ENCODE measurements at regions not wholly inside any gene's neighbourhood (a gene's known extent, or its start where the extent isn't known, plus 50 kb on each side); places are given as distances from the start of the nearest gene placed in this dataset.
"Not testable (repeated sequence)": the region's sequence is repeated elsewhere in the genome, so short reads cannot be mapped to it uniquely, and the experiment has no call there.

- DNase-seq (ENCODE audit: low read depth) = no peak
- TF ChIP-seq CTCF (IDR thresholded peaks at IDR 0.05; ENCODE audit: low read depth, low read length, missing control alignments) = no peak
- no peak overlapping the region for H3K4me3 ChIP-seq (ENCODE audit: low read depth, low read length)
These were observed 128.0 kb downstream of the SPP2 start for GRCh38 chr2:234178330-234179030.

- no peak for TF ChIP-seq CTCF (IDR thresholded peaks at IDR 0.05; ENCODE audit: low read depth, low read length, missing control alignments)
- H3K4me3 ChIP-seq (ENCODE audit: low read depth, low read length) = no peak overlapping the region
- DNase-seq (ENCODE audit: low read depth) = no peak
These were observed 125.1 kb downstream of the SPP2 start for GRCh38 chr2:234175649-234176048.

GRCh38 chr2:234174742-234175141, 124.2 kb downstream of the SPP2 start:
- no peak overlapping the region for H3K4me3 ChIP-seq (ENCODE audit: low read depth, low read length)
- no peak for TF ChIP-seq CTCF (IDR thresholded peaks at IDR 0.05; ENCODE audit: low read depth, low read length, missing control alignments)
- DNase-seq (ENCODE audit: low read depth) = no peak

GRCh38 chr2:234172532-234172931, 122.0 kb downstream of the SPP2 start:
- TF ChIP-seq CTCF (IDR thresholded peaks at IDR 0.05; ENCODE audit: low read depth, low read length, missing control alignments) = no peak
- no peak overlapping the region for H3K4me3 ChIP-seq (ENCODE audit: low read depth, low read length)
- no peak for DNase-seq (ENCODE audit: low read depth)

- TF ChIP-seq CTCF (IDR thresholded peaks at IDR 0.05; ENCODE audit: low read depth, low read length, missing control alignments) = no peak
- DNase-seq (ENCODE audit: low read depth) = no peak
- H3K4me3 ChIP-seq (ENCODE audit: low read depth, low read length) = no peak overlapping the region
These were observed 121.6 kb downstream of the SPP2 start for GRCh38 chr2:234172066-234172465.

- DNase-seq (ENCODE audit: low read depth) = no peak
- TF ChIP-seq CTCF (IDR thresholded peaks at IDR 0.05; ENCODE audit: low read depth, low read length, missing control alignments) = no peak
- H3K4me3 ChIP-seq (ENCODE audit: low read depth, low read length) = no peak overlapping the region
These were observed 121.2 kb downstream of the SPP2 start for GRCh38 chr2:234171666-234172065.

GRCh38 chr2:234169674-234170073, 119.2 kb downstream of the SPP2 start:
- no peak for DNase-seq (ENCODE audit: low read depth)
- no peak for TF ChIP-seq CTCF (IDR thresholded peaks at IDR 0.05; ENCODE audit: low read depth, low read length, missing control alignments)
- H3K4me3 ChIP-seq (ENCODE audit: low read depth, low read length) = no peak overlapping the region

- DNase-seq (ENCODE audit: low read depth); H3K4me3 ChIP-seq (ENCODE audit: low read depth, low read length): not testable (repeated sequence)
These were observed 118.4 kb downstream of the SPP2 start for GRCh38 chr2:234168605-234169570.

Measured in GM12864 (cell line).